ENCODE measurements at regions not wholly inside any gene's neighbourhood (a gene's known extent, or its start where the extent isn't known, plus 50 kb on each side); places are given as distances from the start of the nearest gene placed in this dataset.

DNA sequence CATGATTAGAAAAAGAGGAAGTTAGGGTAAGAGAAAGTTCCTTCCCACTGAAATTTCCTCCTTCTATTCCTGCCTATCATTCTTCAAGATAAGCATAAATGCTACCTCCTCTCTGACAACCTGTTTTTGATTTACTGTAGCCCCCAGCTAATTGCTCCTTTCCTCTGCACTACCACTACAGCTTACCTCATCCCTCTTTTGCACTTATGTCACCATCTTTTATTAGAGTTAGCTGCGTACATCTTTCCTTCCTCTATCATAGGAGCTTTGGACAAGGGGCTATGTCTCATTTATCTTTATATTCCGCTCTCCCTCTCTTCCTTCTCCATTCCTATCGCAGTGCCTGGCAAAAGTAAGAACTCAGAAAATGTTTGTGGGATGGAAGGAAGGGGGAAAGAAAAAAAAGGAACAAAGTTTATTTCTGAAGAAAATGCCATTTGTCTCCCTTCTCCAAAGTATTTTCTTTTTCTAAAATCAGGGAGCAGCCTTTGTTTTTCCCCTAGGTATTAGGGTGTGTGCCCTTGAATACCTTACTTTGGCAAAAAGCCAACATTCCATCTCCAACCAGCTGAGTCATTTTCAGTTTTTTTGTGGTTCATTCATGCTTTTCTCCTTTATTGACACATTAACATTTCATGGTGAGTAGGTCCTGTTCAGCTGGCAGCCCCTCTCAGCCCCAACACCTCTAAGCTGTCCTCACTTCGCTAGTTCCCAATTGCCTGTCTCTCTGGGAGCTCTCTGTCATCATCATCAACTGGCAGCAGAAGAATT is 87.6 kb upstream of the SOX2 start:
- TF ChIP-seq, protein P1, sequence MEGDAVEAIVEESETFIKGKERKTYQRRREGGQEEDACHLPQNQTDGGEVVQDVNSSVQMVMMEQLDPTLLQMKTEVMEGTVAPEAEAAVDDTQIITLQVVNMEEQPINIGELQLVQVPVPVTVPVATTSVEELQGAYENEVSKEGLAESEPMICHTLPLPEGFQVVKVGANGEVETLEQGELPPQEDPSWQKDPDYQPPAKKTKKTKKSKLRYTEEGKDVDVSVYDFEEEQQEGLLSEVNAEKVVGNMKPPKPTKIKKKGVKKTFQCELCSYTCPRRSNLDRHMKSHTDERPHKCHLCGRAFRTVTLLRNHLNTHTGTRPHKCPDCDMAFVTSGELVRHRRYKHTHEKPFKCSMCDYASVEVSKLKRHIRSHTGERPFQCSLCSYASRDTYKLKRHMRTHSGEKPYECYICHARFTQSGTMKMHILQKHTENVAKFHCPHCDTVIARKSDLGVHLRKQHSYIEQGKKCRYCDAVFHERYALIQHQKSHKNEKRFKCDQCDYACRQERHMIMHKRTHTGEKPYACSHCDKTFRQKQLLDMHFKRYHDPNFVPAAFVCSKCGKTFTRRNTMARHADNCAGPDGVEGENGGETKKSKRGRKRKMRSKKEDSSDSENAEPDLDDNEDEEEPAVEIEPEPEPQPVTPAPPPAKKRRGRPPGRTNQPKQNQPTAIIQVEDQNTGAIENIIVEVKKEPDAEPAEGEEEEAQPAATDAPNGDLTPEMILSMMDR (IDR thresholded peaks at IDR 0.05): no peak
- TF ChIP-seq POLR2A (IDR thresholded peaks at IDR 0.05): no peak

Measured in testis (tissue), 2 donors.